NCI-H2081 treated with DMSO at 0.1 percent for 48 hours (cell line): ENCODE measurements at regions not wholly inside any gene's neighbourhood (a gene's known extent, or its start where the extent isn't known, plus 50 kb on each side); places are given as distances from the start of the nearest gene placed in this dataset.

ENCODE experiments used
- DNase-seq: peaks from one replicate; lab custom pipeline; 2025; lab: John Stamatoyannopoulos, UW

GRCh38 chr4:137200322-137200721 lies 332.0 kb downstream of the PCDH18 start:
- DNase-seq = peak; percentile 26

GRCh38 chr4:137198791-137199190 lies 333.5 kb downstream of the PCDH18 start:
- no peak for DNase-seq

DNA sequence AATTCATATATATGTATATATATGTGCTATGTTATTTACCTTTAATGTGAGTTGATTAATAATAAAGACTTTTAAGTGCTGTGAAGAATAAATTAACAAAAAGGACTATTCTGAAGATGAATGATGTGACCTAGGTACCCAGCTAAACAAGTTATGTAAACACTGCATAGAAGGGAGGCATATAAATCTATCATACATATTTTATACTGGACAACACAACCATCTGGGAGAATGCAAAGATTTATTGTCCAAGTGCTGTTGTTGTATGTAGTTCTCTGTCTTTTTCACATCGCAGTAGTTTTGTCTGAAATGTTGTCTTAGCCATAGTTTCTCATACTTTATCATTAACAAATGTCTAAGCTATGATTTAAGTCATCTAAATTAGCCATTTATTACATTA lies 337.6 kb downstream of the PCDH18 start:
- no peak for DNase-seq

- no peak for DNase-seq
Measured at GRCh38 chr4:137193564-137193963, 338.7 kb downstream of the PCDH18 start.

- no peak for DNase-seq
Measured at GRCh38 chr4:137181293-137181899, 350.9 kb downstream of the PCDH18 start.

GRCh38 chr4:137180349-137180748 lies 351.9 kb downstream of the PCDH18 start:
- DNase-seq = no peak

- DNase-seq = no peak
Measured at GRCh38 chr4:137156807-137157206, 375.5 kb downstream of the PCDH18 start.

DNA sequence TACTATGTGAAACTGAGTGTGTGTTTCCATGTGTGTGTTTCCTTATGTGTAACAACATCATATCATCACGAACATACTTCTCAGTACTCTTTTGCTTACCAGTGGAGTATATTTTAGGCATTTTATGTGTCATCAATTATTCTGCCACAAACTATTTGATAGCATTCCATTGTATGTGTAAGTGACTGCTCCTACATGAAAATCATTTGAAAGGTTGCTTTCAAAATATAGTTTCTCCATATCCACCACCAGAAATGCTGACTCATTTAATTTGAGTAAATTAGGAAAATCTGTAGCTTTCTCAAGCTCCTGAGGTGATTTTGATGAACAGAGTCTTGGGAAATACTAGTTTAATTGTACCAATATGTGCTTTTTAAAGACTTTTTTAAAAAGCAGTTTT lies 376.2 kb downstream of the PCDH18 start:
- no peak for DNase-seq

DNA sequence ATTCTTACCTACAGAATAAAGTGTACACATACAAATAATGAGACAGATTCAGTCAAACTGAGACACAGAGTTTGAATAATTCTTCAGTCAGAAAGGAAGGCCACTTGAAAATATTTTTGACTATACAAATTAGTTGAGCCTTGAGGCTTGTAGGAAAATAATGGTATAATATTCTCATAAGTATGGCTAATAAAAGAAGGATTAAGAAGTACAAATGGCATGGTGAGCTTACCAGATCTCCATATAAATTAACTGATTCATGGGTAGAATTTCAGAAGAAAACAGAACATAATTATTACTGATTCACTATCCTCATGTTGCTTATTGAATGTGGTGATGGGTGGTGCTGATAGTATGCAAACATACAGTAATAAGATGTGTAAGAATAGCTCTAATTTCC lies 401.1 kb downstream of the PCDH18 start:
- DNase-seq = no peak

GRCh38 chr4:137129845-137130244 lies 402.4 kb downstream of the PCDH18 start:
- DNase-seq = no peak

DNA sequence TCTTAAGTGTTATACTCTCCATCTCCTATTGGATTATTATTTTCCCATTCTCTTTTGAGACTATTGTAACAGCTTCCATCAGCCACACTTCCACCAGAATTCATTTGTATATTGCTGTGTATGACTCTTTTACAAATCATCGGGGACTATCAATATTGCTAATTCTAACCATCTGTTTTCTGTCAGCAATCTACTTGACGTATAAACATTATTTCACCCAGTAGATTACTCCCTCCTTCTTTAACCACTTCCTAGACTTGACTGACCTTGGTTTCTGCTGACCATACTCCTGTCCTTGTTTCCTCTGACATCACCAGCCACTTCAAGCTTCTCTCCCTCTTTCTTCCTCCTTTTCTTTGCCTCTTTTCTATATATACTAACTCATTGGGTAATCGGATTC lies 402.9 kb downstream of the PCDH18 start:
- no peak for DNase-seq

GRCh38 chr4:137125011-137125410 lies 407.3 kb downstream of the PCDH18 start:
- DNase-seq = no peak

- peak; percentile 14 for DNase-seq
Measured at GRCh38 chr4:137124278-137124932, 407.9 kb downstream of the PCDH18 start.

DNA sequence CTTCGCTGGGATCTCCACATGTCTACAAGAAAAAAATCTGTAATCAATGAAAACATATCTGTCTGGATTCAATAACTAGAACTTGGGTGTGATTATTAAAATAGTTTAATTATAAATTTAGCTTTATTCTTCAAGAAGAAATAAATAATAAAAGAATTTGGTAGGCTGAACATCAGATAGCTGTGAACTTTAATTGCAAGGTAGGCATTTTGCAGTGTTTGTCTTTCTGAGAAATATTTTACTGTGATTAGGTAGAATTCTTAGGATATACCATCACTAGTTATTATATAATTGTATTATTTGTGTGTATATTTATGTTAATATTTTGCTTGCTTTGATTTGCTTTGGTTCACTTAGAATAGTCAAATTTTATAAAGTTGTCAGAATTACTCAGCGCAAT lies 409.4 kb downstream of the PCDH18 start:
- no peak for DNase-seq

GRCh38 chr4:137116144-137116543 lies 416.1 kb downstream of the PCDH18 start:
- DNase-seq = no peak

DNA sequence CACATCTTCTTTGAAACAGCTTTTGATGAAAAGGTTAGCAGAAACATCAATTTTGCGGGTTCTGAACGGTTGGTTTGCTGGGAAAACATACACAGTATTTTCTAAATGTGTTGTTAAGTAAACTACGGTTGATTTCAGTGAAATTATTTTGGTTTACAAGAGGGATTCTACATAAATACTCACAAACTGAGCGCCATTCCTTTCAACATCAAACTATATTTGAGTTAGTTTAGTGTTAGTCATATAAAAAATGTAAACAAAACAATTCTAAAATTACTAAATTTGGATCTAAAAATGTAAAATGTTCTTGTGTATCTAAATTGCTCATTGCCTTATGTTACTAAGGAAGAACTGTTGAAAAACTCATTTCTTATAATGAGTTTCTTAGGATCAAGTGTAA lies 425.6 kb downstream of the PCDH18 start:
- no peak for DNase-seq

DNA sequence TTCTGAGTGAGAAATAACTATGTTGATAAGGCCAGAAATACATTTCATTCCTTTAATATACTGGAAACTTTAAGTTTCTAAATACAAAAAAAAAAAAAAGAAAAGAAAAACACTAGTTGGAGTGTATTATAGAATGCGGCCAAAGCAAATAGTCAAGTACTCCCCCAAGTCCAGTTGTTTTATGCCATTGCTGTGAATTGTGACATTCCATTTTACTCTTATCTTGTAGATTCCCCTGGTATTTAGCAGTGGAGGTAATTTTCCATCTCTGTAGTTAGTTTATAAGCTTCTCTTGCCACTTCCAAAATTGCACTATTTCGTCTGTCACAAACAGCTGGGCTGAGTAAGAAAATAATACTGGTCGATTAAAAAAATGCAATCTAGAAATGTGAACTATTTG lies 426.0 kb downstream of the PCDH18 start:
- no peak for DNase-seq

DNA sequence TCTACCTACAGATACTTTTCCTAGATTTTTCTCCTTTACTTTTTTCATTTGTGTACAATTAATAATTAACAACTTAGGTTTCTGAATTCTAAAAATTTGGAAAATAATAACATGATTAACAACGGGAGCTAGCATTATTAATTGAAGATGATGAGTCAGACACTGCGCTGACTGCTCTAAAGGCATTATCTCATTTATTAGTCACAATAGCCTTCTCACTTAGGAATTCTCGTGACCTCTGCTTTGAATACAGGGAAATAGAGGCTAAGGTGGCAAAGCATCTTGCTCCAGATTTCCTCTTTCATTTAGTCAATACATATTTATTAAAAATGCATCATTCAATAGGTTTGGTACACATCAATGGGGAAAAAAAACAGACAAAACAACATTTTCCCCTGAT lies 441.3 kb downstream of the PCDH18 start:
- no peak for DNase-seq

DNA sequence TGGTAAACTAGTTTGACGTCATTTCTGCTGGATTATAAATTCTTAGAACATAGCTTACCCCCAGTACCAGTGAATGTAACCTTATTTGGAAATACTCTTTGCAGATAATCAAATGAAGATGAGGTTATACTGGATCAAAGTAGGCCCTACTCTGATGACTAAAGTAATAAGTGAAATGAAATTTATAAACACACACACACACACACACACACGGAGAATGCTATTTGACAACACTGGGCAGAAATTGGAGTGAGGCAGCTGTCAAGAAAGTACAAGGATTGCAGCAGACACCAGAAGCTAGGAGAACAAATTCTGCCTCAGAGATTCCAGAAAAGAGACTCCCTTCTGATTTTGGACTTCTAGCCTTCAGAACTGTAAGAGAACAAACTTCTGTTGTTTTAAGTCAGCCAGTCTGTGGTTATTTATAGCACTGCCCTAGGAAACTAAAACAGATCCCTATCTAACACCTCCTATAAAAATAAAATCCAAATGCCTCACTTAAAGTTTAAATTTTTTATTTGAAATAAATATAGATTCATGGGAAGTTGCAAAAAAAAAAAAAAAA lies 448.6 kb downstream of the PCDH18 start:
- no peak for DNase-seq

DNA sequence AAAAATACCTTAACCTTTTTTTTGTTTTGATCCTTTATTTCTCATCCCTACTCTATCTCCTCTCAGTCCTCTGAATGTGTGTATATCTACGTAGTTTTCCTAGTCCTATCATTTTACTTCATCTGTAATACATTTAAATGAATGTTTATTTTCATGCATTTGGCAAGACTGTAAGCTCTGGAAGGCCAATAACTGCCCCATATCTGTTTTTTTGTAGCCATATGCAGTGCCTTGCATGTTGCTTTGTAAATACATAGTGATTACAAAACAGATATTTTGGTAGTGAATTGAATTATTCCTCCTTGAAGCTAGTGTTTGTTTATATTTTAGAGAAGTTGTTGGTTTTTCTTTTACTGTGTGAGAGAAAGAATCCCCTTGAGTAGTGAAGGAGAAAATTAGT lies 450.2 kb downstream of the PCDH18 start:
- DNase-seq = no peak

DNA sequence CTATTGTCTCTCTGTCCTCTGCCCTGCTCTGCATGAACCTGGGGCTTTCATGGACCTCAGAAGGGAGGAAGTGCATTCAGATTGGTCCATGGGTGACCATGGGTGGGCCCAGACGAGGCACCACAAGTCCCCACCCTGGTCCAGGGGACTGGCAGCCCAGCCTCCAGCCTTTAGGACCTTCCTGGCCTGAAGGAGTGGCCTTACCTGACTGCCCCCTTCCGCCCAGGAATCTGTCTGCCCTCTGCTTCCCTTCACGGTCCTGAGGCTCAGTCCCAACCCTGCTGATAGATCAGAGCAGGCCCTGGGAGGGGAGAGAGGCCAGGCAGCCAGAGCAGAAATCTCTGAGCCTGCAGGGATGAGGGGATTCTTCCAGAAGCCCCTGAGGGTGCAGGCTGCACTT lies 455.4 kb downstream of the PCDH18 start:
- no peak for DNase-seq

DNA sequence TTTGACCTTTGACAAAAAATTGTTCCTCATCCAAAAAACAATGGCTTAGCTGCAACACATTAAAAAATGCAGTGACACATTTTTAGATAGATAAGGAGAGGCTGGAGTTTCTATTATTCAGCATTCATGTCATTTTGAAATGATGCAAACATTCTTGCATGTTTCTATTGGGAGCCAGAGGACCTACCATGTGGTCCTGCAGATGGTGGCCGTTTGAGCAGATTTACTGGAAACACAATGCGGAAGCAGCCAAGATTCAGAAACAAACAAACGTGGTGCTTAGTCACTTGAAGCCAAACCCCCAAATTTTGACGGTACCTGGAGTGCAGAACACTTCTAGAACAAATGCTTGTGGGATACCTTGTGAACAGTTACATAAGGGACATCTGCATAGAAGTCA lies 456.7 kb downstream of the PCDH18 start:
- no peak for DNase-seq

GRCh38 chr4:137070614-137071013 lies 461.7 kb downstream of the PCDH18 start:
- no peak for DNase-seq

- DNase-seq = no peak
Measured at GRCh38 chr4:137069473-137069872, 462.8 kb downstream of the PCDH18 start.
